ENCODE measurements at regions not wholly inside any gene's neighbourhood (a gene's known extent, or its start where the extent isn't known, plus 50 kb on each side); places are given as distances from the start of the nearest gene placed in this dataset.

GRCh38 chr13:37407156-37407555 is 191.4 kb downstream of the POSTN start:
- H3K27ac Mint-ChIP-seq = peak overlapping the region; percentile 35 to 61 (median 51)
- no peak overlapping the region for H3K4me3 Mint-ChIP-seq
- H3K4me1 Mint-ChIP-seq = peaks cover 8% of the 10 kb centered on the region
- no peak for TF ChIP-seq CTCF (IDR thresholded peaks at IDR 0.05; ENCODE audit: unreplicated experiment in 3 of 3)
- peaks cover 5% of the 10 kb centered on the region for H3K9me3 Mint-ChIP-seq
- H3K27me3 Mint-ChIP-seq (ENCODE audit: low read depth) = no peaks in the 10 kb centered on the region
- H3K36me3 Mint-ChIP-seq (ENCODE audit: low read depth) = no peaks in the 10 kb centered on the region

- TF ChIP-seq CTCF (IDR thresholded peaks at IDR 0.05; ENCODE audit: unreplicated experiment in 3 of 3) = no peak
- Mint-ChIP-seq H3K36me3 (ENCODE audit: low read depth) (no peaks in the 10 kb centered on the region), H3K9me3 (peaks cover 13% of the 10 kb centered on the region), H3K4me1 (peaks cover 6% of the 10 kb centered on the region), H3K27ac (peak overlapping the region in 1 of 3 experiments; percentile 25), H3K27me3 (ENCODE audit: low read depth) (no peaks in the 10 kb centered on the region), H3K4me3 (no peak overlapping the region)
Observed at GRCh38 chr13:37406031-37406430, 192.5 kb downstream of the POSTN start.

GRCh38 chr13:37403776-37404527 is 194.6 kb downstream of the POSTN start:
- no peak for TF ChIP-seq CTCF (IDR thresholded peaks at IDR 0.05; ENCODE audit: unreplicated experiment in 3 of 3)
- Mint-ChIP-seq H3K27me3 (ENCODE audit: low read depth) (no peaks in the 10 kb centered on the region), H3K4me3 (no peak overlapping the region), H3K4me1 (no peaks in the 10 kb centered on the region), H3K36me3 (ENCODE audit: low read depth) (no peaks in the 10 kb centered on the region), H3K9me3 (peaks cover 23% of the 10 kb centered on the region), H3K27ac (no peak overlapping the region)

- Mint-ChIP-seq H3K27ac (no peak overlapping the region), H3K9me3 (peaks cover 39% of the 10 kb centered on the region), H3K4me3 (no peak overlapping the region)
Observed at GRCh38 chr13:37401721-37402120, 196.8 kb downstream of the POSTN start.

GRCh38 chr13:37397535-37397934 is 201.0 kb downstream of the POSTN start:
- no peak overlapping the region for H3K4me3 Mint-ChIP-seq
- no peaks in the 10 kb centered on the region for H3K36me3 Mint-ChIP-seq (ENCODE audit: low read depth)
- H3K27ac Mint-ChIP-seq = no peak overlapping the region
- TF ChIP-seq CTCF (IDR thresholded peaks at IDR 0.05; ENCODE audit: unreplicated experiment in 3 of 3) = no peak
- H3K27me3 Mint-ChIP-seq (ENCODE audit: low read depth) = no peaks in the 10 kb centered on the region
- H3K4me1 Mint-ChIP-seq = no peaks in the 10 kb centered on the region
- H3K9me3 Mint-ChIP-seq = peaks cover 36% of the 10 kb centered on the region

More at GRCh38 chr13:37401721-37402120, 196.8 kb downstream of the POSTN start:
- no peaks in the 10 kb centered on the region for H3K36me3 Mint-ChIP-seq (ENCODE audit: low read depth)
- no peaks in the 10 kb centered on the region for H3K4me1 Mint-ChIP-seq
- no peak for TF ChIP-seq CTCF (IDR thresholded peaks at IDR 0.05; ENCODE audit: unreplicated experiment in 3 of 3)
- H3K27me3 Mint-ChIP-seq (ENCODE audit: low read depth) = no peaks in the 10 kb centered on the region

GRCh38 chr13:37395544-37395943 is 203.0 kb downstream of the POSTN start:
- Mint-ChIP-seq H3K27me3 (ENCODE audit: low read depth) (no peaks in the 10 kb centered on the region), H3K9me3 (peaks cover 24% of the 10 kb centered on the region), H3K4me1 (peaks cover 8% of the 10 kb centered on the region)

More at GRCh38 chr13:37395544-37395943, 203.0 kb downstream of the POSTN start:
- H3K27ac Mint-ChIP-seq = no peak overlapping the region
- no peak overlapping the region for H3K4me3 Mint-ChIP-seq
- TF ChIP-seq CTCF (IDR thresholded peaks at IDR 0.05; ENCODE audit: unreplicated experiment in 3 of 3) = no peak
- no peaks in the 10 kb centered on the region for H3K36me3 Mint-ChIP-seq (ENCODE audit: low read depth)
